Naive thymus-derived CD4-positive, alpha-beta T cell (primary cell): ENCODE measurements at regions not wholly inside any gene's neighbourhood (a gene's known extent, or its start where the extent isn't known, plus 50 kb on each side); places are given as distances from the start of the nearest gene placed in this dataset.

Source experiments
- ATAC-seq: fragments of 150-1000 bp; cut with Tn5 transposase; 2 replicates; pipeline ENCODE4 v1.10.0; 2021; ENCODE audit warnings: mild to moderate bottlenecking, moderate library complexity
- CTCF ChIA-PET: fragments of 350-600 bp; sonication (Branson Sonifier 250); formaldehyde crosslinking; loops from one replicate; lab custom pipeline; 2021; ENCODE audit warnings: antibody characterized with exemption; lab: Charles Lee
- POLR2A ChIA-PET: fragments of 350-600 bp; sonication (Branson Sonifier 250); formaldehyde crosslinking; loops from one replicate; lab custom pipeline; 2021; ENCODE audit warnings: antibody characterized with exemption, inconsistent platforms; lab: Charles Lee
- DNase-seq, 9 donors: peaks; one replicate each; pipeline versions ENCODE4 v3.0.0 to v3.0.0-alpha.2; 2020 to 2022; ENCODE audit warnings: mixed read lengths in 1 of 9
- H3K27ac ChIP-seq: one replicate; pipeline ENCODE4 v1.7.0; 2013; ENCODE audit warnings: mild to moderate bottlenecking, low read depth, low read length, moderate library complexity
- H3K27me3 ChIP-seq, 2 donors: one replicate each; pipeline ENCODE4 v1.7.0; 2013; ENCODE audit warnings: low read length in 2 of 2, mild to moderate bottlenecking in 2 of 2, moderate library complexity in 2 of 2; ENCODE audit not compliant: control insufficient read depth in 2 of 2, insufficient read depth in 2 of 2
- H3K36me3 ChIP-seq, 3 experiments: 1 replicate in 2 of 3; 2 replicates in 1 of 3; pipeline ENCODE4 v1.7.0; 2013; ENCODE audit warnings: low read length in 3 of 3, mild to moderate bottlenecking in 3 of 3, moderate library complexity in 1 of 3; ENCODE audit not compliant: insufficient read depth in 3 of 3, control insufficient read depth in 2 of 3
- H3K4me1 ChIP-seq, 2 donors: one replicate each; pipeline ENCODE4 v1.7.0; 2013; ENCODE audit warnings: low read length in 2 of 2, mild to moderate bottlenecking in 2 of 2, moderate library complexity in 1 of 2; ENCODE audit not compliant: control insufficient read depth in 2 of 2, insufficient read depth in 2 of 2
- H3K4me3 ChIP-seq: 2 replicates; pipeline ENCODE4 v1.7.0; 2013; ENCODE audit warnings: mild to moderate bottlenecking, low read length
- H3K9me3 ChIP-seq, 3 experiments: 1 replicate in 2 of 3; 2 replicates in 1 of 3; pipeline ENCODE4 v1.7.0; 2013; ENCODE audit warnings: low read length in 3 of 3; ENCODE audit not compliant: control insufficient read depth in 2 of 3
- H3K27ac Mint-ChIP-seq, 9 donors: one replicate each; pipeline ENCODE4 v1.8.0; 2020 to 2022; ENCODE audit warnings: mixed read lengths in 9 of 9, mild to moderate bottlenecking in 8 of 9, moderate library complexity in 5 of 9, inconsistent platforms in 2 of 9
- H3K27me3 Mint-ChIP-seq, 5 donors: one replicate each; pipeline ENCODE4 v1.8.0; 2021 to 2022; ENCODE audit warnings: mixed read lengths in 5 of 5, mild to moderate bottlenecking in 1 of 5
- H3K36me3 Mint-ChIP-seq, 5 donors: one replicate each; pipeline ENCODE4 v1.8.0; 2020 to 2022; ENCODE audit warnings: mixed read lengths in 5 of 5, mild to moderate bottlenecking in 3 of 5, inconsistent platforms in 1 of 5
- H3K4me1 Mint-ChIP-seq, 7 donors: one replicate each; pipeline ENCODE4 v1.8.0; 2020 to 2022; ENCODE audit warnings: mixed read lengths in 7 of 7, mild to moderate bottlenecking in 3 of 7, inconsistent platforms in 1 of 7
- H3K4me3 Mint-ChIP-seq, 10 donors: one replicate each; pipeline ENCODE4 v1.8.0; 2020 to 2022; ENCODE audit warnings: mild to moderate bottlenecking in 10 of 10, mixed read lengths in 10 of 10, moderate library complexity in 6 of 10, inconsistent platforms in 2 of 10
- H3K9me3 Mint-ChIP-seq, 11 donors: one replicate each; pipeline ENCODE4 v1.8.0; 2020 to 2022; ENCODE audit warnings: mixed read lengths in 11 of 11, mild to moderate bottlenecking in 4 of 11, inconsistent platforms in 1 of 11, moderate library complexity in 1 of 11
- intact Hi-C, 2 donors: fragments of 100-400 bp; cut with micrococcal nuclease; formaldehyde crosslinking; loops; one replicate each; pipeline ENCODE4 v1.15.1; 2023

DNA sequence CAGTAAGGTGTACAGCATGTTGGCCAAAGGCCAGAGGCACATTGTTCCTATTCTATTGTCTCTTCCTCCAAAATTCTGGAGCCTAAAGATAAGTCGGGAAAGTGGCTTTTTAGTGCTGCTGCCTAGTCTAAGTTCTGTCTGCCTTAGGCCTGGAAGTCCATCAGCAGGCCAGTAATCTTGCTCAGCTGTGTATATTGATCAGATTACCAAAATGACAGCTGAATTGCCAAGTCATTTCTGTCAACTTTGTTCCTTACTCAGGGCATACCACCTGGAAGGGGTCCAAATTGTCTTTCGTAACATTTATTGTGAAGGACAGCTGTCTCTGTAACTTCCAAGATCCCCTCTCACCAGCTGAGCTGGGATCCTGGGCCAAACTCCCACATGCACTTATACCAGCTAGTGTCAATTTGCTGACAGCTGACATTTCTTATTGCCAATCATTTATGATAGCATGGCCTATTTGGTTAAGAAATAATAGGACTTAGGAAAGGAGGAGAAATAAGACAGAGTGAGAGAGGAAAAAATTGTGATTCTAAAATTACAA, 116.8 kb upstream of the FSHR start:
- intact Hi-C loops = no loop called here
- ChIA-PET POLR2A (interaction anchor here (0.6 kb wide), 1 partner anchor 66 kb away, joined by 3 read pairs; no protein-coding TSS in a partner anchor), CTCF (no interaction called here)
- Histone ChIP-seq H3K36me3 (no peaks in the 10 kb centered on the region), H3K4me1 (no peaks in the 10 kb centered on the region), H3K9me3 (no peaks in the 10 kb centered on the region), H3K4me3 (no peak overlapping the region), H3K27ac (no peak overlapping the region), H3K27me3 (peaks cover 0 to 4% of the 10 kb centered on the region in 2 donors)
- Mint-ChIP-seq H3K36me3 (no peaks in the 10 kb centered on the region), H3K27ac (no peak overlapping the region), H3K27me3 (no peaks in the 10 kb centered on the region), H3K9me3 (peaks cover 0 to 13% (median 3%) of the 10 kb centered on the region in 11 donors), H3K4me1 (no peaks in the 10 kb centered on the region), H3K4me3 (no peak overlapping the region)
- DNase-seq (no peak), ATAC-seq (no peak)

DNA sequence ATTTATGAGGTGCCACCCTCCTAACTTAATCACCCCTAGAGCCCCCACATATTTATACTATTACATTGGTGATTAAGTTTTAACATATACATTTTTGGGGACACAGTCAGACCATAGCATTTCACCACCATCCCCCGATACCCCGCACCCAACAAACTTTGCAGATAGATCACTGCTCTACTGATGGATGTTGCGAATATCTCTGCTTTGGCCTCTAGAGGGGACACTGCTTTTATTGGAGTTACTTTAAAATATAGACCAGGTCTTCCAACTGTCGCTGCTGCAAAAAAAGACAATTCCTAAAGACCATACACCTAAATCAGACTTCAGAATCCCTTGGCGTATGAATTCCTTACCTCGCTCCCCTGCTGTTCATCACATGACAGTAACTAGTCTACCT, 115.8 kb upstream of the FSHR start:
- no peak overlapping the region for H3K27ac ChIP-seq
- Mint-ChIP-seq H3K27ac (no peak overlapping the region), H3K4me3 (no peak overlapping the region), H3K27me3 (no peaks in the 10 kb centered on the region), H3K36me3 (no peaks in the 10 kb centered on the region), H3K4me1 (no peaks in the 10 kb centered on the region), H3K9me3 (peaks cover 0 to 13% (median 3%) of the 10 kb centered on the region in 11 donors)
- no peak for ATAC-seq
- ChIA-PET CTCF (no interaction called here), POLR2A (no interaction called here)
- H3K27me3 ChIP-seq = peaks cover 0 to 4% of the 10 kb centered on the region in 2 donors
- H3K9me3 ChIP-seq = no peaks in the 10 kb centered on the region
- intact Hi-C loops = no loop called here
- DNase-seq = no peak
- H3K36me3 ChIP-seq = no peaks in the 10 kb centered on the region
- no peak overlapping the region for H3K4me3 ChIP-seq
- no peaks in the 10 kb centered on the region for H3K4me1 ChIP-seq

DNA sequence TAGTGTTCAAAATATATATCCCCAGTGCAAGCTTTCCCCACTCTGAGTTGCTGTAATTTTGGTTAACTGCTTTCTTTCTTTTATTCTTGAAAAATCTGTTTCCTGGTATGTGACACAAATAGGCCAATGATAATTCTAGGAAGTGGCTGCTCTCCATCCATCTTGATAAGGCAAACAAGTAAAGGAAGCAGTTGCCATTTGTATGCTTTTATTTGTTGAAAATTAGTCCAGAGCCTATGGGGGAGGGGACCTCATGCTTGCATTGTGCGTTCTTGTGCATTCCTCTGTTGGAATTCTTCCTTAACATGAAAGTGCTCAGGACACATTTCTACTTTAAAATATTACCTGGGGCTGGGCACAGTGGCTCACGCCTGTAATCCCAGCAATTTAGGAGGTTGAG, 111.2 kb upstream of the FSHR start:
- H3K4me3 Mint-ChIP-seq = no peak overlapping the region
- ChIA-PET CTCF (no interaction called here), POLR2A (no interaction called here)
- no peak overlapping the region for H3K27ac Mint-ChIP-seq
- ATAC-seq (no peak), DNase-seq (no peak)
- Histone ChIP-seq H3K4me1 (no peaks in the 10 kb centered on the region), H3K27me3 (no peaks in the 10 kb centered on the region), H3K4me3 (no peak overlapping the region), H3K9me3 (no peaks in the 10 kb centered on the region), H3K36me3 (no peaks in the 10 kb centered on the region), H3K27ac (no peak overlapping the region)
- no peaks in the 10 kb centered on the region for H3K36me3 Mint-ChIP-seq
- intact Hi-C loops = no loop called here
- H3K9me3 Mint-ChIP-seq = peaks cover 0 to 8% (median 0%) of the 10 kb centered on the region in 11 donors
- no peaks in the 10 kb centered on the region for H3K27me3 Mint-ChIP-seq
- H3K4me1 Mint-ChIP-seq = no peaks in the 10 kb centered on the region

DNA sequence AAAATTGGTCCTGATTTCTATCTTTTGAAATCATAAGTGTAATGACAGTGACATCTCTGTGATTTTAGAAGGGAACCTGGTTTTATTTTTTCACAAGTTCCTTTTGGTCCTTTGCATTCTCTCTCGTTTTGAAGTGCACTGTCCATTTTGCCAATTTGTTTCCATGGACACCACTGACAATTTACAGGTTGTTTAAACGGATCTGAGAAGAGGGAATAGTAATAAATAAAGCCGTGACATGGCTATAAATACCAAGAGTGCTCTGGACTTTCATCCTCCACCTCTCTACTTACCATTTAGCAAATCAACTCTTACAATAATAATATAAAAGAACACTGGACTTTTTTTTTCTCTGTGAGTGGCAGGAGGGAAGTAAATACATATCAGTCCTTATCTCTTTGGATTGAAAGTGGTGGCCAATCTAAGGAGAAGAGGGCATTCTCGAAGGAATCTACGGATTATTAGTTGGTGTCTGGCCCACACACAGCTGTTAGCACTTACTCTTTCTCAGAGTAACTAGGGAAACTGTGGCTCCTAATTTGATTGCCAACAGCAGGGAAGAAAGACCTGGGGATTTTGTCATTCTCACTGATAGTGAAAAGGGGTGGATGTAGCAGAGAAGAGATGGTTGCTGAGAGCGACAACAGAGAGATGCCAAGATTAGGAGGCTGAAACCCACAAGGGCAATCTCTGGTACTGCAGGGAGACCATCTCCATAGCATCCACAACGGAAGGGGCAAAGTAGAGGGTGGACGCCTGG, 108.7 kb upstream of the FSHR start:
- no peaks in the 10 kb centered on the region for H3K36me3 Mint-ChIP-seq
- Histone ChIP-seq H3K36me3 (no peaks in the 10 kb centered on the region), H3K9me3 (no peaks in the 10 kb centered on the region), H3K4me3 (no peak overlapping the region), H3K27ac (no peak overlapping the region), H3K27me3 (no peaks in the 10 kb centered on the region), H3K4me1 (no peaks in the 10 kb centered on the region)
- H3K4me1 Mint-ChIP-seq = no peaks in the 10 kb centered on the region
- POLR2A ChIA-PET = no interaction called here
- H3K27me3 Mint-ChIP-seq = no peaks in the 10 kb centered on the region
- ATAC-seq (no peak), DNase-seq (no peak)
- no peak overlapping the region for H3K4me3 Mint-ChIP-seq
- no peak overlapping the region for H3K27ac Mint-ChIP-seq
- intact Hi-C loops = no loop called here
- H3K9me3 Mint-ChIP-seq = peaks cover 0 to 10% (median 1%) of the 10 kb centered on the region in 11 donors
- CTCF ChIA-PET = no interaction called here

DNA sequence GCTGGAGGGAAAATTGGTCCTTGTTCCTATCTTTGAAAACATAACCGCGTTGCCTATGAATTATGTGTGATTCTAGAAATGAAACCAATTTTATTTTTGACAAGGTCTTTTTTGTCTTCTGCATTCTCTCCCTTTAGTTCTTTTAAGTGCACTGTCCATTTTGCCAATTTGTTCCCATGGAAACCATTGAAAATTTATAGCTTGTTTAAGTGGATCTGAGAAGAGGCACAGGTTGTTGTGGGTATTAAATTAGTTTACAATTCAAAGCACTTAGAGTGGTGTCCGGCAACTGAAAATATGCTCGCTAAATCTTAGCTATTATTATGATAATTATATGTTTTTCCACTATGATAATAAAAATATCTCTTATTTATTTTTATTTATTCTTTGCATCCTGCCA, 107.5 kb upstream of the FSHR start:
- intact Hi-C loops = no loop called here
- H3K27ac Mint-ChIP-seq = no peak overlapping the region
- CTCF ChIA-PET = interaction anchor here (0.6 kb wide), 1 partner anchor 1557 kb away, joined by 3 read pairs; no protein-coding TSS in a partner anchor

DNA sequence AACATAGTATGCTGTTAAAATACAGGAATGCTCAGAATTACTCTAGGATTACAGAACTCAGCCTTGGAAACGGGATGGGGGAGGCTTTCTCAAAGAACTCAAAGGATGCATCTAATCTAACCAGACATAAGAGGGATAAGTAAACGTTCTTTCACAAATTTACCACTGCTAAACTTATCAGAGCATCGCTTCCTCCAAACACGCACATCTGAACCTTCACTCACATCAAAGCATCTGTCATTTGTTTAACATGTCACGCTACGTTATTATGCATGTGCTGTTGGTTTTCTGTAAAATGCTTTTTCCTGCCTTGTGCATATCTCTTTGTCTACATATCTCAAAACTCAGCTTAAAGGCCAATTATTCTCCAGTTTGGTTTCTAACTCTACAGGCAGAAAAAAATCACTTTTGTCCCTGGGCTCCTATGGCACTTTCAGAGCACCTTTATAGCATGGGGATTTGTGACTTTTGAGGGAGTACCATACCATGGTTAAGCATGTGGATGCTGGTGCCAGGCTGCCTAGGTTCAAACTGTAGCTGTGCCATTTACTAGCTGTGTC, 106.7 kb upstream of the FSHR start:
- Mint-ChIP-seq H3K4me1 (no peaks in the 10 kb centered on the region), H3K9me3 (peaks cover 0 to 6% (median 1%) of the 10 kb centered on the region in 11 donors), H3K36me3 (no peaks in the 10 kb centered on the region), H3K27me3 (no peaks in the 10 kb centered on the region), H3K4me3 (no peak overlapping the region), H3K27ac (no peak overlapping the region)
- ChIA-PET POLR2A (no interaction called here), CTCF (interaction anchor here (0.6 kb wide), 1 partner anchor 1557 kb away, joined by 3 read pairs; no protein-coding TSS in a partner anchor)
- Histone ChIP-seq H3K4me1 (no peaks in the 10 kb centered on the region), H3K27me3 (no peaks in the 10 kb centered on the region), H3K36me3 (no peaks in the 10 kb centered on the region), H3K4me3 (no peak overlapping the region), H3K27ac (no peak overlapping the region), H3K9me3 (no peaks in the 10 kb centered on the region)
- intact Hi-C loops = no loop called here
- no peak for DNase-seq
- ATAC-seq = no peak

More for the DNA sequence above, 107.5 kb upstream of the FSHR start:
- POLR2A ChIA-PET = no interaction called here
- H3K27ac ChIP-seq = no peak overlapping the region
- no peaks in the 10 kb centered on the region for H3K36me3 ChIP-seq
- Mint-ChIP-seq H3K36me3 (no peaks in the 10 kb centered on the region), H3K4me1 (no peaks in the 10 kb centered on the region), H3K4me3 (no peak overlapping the region), H3K9me3 (peaks cover 0 to 10% (median 1%) of the 10 kb centered on the region in 11 donors), H3K27me3 (no peaks in the 10 kb centered on the region)
- DNase-seq = no peak
- H3K9me3 ChIP-seq = no peaks in the 10 kb centered on the region
- ATAC-seq = no peak
- no peaks in the 10 kb centered on the region for H3K27me3 ChIP-seq
- H3K4me1 ChIP-seq = no peaks in the 10 kb centered on the region
- no peak overlapping the region for H3K4me3 ChIP-seq
